ENCODE measurements at regions not wholly inside any gene's neighbourhood (a gene's known extent, or its start where the extent isn't known, plus 50 kb on each side); places are given as distances from the start of the nearest gene placed in this dataset.

- TF ChIP-seq TAF1 (conservative IDR thresholded peaks at IDR 0.05) (no peak), CTCF (IDR thresholded peaks at IDR 0.05; ENCODE audit: low read depth, low read length, missing input control) (no peak), FOXA1 (IDR thresholded peaks at IDR 0.05) (no peak), SP1 (IDR thresholded peaks at IDR 0.05) (no peak), YY1 (IDR thresholded peaks at IDR 0.05) (no peak), RXRA (IDR thresholded peaks at IDR 0.05) (no peak), ZBTB33 (IDR thresholded peaks at IDR 0.05) (no peak), RAD21 (IDR thresholded peaks at IDR 0.05) (no peak), ATF3 (IDR thresholded peaks at IDR 0.05) (no peak)
- TF ChIP-seq, protein P1, sequence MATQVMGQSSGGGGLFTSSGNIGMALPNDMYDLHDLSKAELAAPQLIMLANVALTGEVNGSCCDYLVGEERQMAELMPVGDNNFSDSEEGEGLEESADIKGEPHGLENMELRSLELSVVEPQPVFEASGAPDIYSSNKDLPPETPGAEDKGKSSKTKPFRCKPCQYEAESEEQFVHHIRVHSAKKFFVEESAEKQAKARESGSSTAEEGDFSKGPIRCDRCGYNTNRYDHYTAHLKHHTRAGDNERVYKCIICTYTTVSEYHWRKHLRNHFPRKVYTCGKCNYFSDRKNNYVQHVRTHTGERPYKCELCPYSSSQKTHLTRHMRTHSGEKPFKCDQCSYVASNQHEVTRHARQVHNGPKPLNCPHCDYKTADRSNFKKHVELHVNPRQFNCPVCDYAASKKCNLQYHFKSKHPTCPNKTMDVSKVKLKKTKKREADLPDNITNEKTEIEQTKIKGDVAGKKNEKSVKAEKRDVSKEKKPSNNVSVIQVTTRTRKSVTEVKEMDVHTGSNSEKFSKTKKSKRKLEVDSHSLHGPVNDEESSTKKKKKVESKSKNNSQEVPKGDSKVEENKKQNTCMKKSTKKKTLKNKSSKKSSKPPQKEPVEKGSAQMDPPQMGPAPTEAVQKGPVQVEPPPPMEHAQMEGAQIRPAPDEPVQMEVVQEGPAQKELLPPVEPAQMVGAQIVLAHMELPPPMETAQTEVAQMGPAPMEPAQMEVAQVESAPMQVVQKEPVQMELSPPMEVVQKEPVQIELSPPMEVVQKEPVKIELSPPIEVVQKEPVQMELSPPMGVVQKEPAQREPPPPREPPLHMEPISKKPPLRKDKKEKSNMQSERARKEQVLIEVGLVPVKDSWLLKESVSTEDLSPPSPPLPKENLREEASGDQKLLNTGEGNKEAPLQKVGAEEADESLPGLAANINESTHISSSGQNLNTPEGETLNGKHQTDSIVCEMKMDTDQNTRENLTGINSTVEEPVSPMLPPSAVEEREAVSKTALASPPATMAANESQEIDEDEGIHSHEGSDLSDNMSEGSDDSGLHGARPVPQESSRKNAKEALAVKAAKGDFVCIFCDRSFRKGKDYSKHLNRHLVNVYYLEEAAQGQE (IDR thresholded peaks at IDR 0.05) = no peak
- TF ChIP-seq, protein P2, sequence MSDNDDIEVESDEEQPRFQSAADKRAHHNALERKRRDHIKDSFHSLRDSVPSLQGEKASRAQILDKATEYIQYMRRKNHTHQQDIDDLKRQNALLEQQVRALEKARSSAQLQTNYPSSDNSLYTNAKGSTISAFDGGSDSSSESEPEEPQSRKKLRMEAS (IDR thresholded peaks at IDR 0.05) = no peak
These were observed 224.7 kb downstream of the CYRIA start for GRCh38 chr2:16440898-16441297.
